Endothelial cell (in vitro differentiated cells): ENCODE measurements at regions not wholly inside any gene's neighbourhood (a gene's known extent, or its start where the extent isn't known, plus 50 kb on each side); places are given as distances from the start of the nearest gene placed in this dataset.

ENCODE experiments used
- DNase-seq: peaks from one replicate; pipeline ENCODE4 v3.0.0; 2021; ENCODE audit warnings: low spot score
- H3K27ac Mint-ChIP-seq: one replicate; pipeline ENCODE4 v1.8.0; 2021; ENCODE audit warnings: mixed read lengths, inconsistent platforms; ENCODE audit not compliant: unreplicated experiment
- H3K27me3 Mint-ChIP-seq: one replicate; pipeline ENCODE4 v1.8.0; 2021; ENCODE audit warnings: mild to moderate bottlenecking, moderate library complexity, mixed read lengths, inconsistent platforms; ENCODE audit not compliant: unreplicated experiment
- H3K36me3 Mint-ChIP-seq: one replicate; pipeline ENCODE4 v1.8.0; 2021; ENCODE audit warnings: mild to moderate bottlenecking, low read depth, mixed read lengths, inconsistent platforms; ENCODE audit not compliant: unreplicated experiment
- H3K4me1 Mint-ChIP-seq: one replicate; pipeline ENCODE4 v1.8.0; 2021; ENCODE audit warnings: mild to moderate bottlenecking, mixed read lengths, inconsistent platforms; ENCODE audit not compliant: unreplicated experiment
- H3K4me3 Mint-ChIP-seq: one replicate; pipeline ENCODE4 v1.8.0; 2021; ENCODE audit warnings: mild to moderate bottlenecking, mixed read lengths, inconsistent platforms; ENCODE audit not compliant: unreplicated experiment
- H3K9me3 Mint-ChIP-seq: one replicate; pipeline ENCODE4 v1.8.0; 2021; ENCODE audit warnings: mixed read lengths, inconsistent platforms; ENCODE audit not compliant: unreplicated experiment
- TF ChIP-seq, protein P1 (sequence below): fragments of 200-600 bp; sonication (generic); IDR thresholded peaks from one replicate; pipeline ENCODE4 v1.5.0; 2021; ENCODE audit warnings: antibody characterized with exemption; ENCODE audit not compliant: unreplicated experiment

DNA sequence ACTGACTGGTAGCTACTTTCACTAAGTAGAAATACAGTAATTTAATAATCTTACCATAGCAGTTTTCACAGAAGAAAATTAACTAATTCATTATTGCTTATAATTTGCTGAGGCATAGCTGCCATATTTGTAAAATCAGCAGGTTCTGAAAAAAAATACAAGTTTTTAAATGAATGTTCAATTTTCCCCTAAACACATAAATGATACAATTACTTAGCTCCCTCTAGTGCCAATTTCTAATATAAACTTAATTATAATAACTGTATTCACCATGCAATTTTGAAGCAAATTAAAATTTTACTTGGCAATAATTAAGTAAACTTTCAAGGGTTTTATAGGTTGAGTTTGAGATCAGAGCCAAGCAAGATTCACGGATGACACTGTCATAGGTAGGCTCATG is 1321.6 kb upstream of the ACVR2A start:
- Mint-ChIP-seq H3K27me3 (no peaks in the 10 kb centered on the region), H3K27ac (no peak overlapping the region), H3K4me3 (no peak overlapping the region), H3K36me3 (no peaks in the 10 kb centered on the region), H3K9me3 (no peaks in the 10 kb centered on the region), H3K4me1 (no peaks in the 10 kb centered on the region)
- TF ChIP-seq, protein P1, sequence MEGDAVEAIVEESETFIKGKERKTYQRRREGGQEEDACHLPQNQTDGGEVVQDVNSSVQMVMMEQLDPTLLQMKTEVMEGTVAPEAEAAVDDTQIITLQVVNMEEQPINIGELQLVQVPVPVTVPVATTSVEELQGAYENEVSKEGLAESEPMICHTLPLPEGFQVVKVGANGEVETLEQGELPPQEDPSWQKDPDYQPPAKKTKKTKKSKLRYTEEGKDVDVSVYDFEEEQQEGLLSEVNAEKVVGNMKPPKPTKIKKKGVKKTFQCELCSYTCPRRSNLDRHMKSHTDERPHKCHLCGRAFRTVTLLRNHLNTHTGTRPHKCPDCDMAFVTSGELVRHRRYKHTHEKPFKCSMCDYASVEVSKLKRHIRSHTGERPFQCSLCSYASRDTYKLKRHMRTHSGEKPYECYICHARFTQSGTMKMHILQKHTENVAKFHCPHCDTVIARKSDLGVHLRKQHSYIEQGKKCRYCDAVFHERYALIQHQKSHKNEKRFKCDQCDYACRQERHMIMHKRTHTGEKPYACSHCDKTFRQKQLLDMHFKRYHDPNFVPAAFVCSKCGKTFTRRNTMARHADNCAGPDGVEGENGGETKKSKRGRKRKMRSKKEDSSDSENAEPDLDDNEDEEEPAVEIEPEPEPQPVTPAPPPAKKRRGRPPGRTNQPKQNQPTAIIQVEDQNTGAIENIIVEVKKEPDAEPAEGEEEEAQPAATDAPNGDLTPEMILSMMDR: peak; percentile 36
- DNase-seq: no peak

- no peak for DNase-seq
- Mint-ChIP-seq H3K4me3 (no peak overlapping the region), H3K36me3 (no peaks in the 10 kb centered on the region), H3K4me1 (no peaks in the 10 kb centered on the region), H3K9me3 (no peaks in the 10 kb centered on the region), H3K27me3 (no peaks in the 10 kb centered on the region), H3K27ac (no peak overlapping the region)
- TF ChIP-seq, protein P1: no peak
These were observed 1338.0 kb upstream of the ACVR2A start for GRCh38 chr2:146506851-146507250.

DNA sequence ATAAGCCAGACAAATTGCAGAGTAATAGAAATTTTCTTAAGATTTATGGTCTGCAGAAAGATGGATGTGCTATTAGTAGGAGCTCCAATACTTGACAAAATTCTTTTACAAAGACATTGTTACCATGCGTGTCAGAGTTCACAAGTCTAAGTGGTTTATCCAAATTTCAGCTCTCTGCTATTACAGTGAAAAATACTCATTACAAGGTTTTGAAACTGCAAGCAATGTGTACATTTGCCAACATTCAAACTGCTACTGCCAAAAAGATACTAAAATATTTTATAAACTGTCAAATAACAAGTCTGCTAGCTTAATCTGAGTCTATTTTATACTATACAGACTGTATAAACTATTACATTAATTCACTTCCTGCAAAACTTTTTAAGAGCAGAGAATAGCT is 1341.5 kb upstream of the ACVR2A start:
- Mint-ChIP-seq H3K4me3 (no peak overlapping the region), H3K4me1 (peaks cover 3% of the 10 kb centered on the region), H3K27me3 (no peaks in the 10 kb centered on the region), H3K36me3 (no peaks in the 10 kb centered on the region), H3K9me3 (no peaks in the 10 kb centered on the region), H3K27ac (no peak overlapping the region)
- TF ChIP-seq, protein P1: no peak
- no peak for DNase-seq

DNA sequence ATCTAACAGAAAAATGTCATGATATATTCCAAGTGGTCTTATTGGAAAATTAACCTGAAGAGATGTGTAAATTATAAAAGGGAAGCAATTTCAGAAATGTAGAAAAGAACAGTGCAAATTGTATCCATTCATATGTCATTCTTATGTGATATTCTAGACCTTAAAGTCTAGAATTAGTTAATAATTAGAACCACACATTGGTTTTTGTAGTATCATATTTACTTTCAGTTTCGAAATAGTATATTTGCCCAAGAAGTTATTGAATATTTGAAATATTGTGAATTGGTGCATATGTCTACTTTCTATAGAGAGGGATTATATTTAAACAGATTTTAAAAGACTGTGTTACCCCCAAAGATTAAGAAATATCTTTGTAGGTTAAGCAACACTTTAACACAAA is 1348.6 kb upstream of the ACVR2A start:
- TF ChIP-seq, protein P1: no peak
- H3K4me1 Mint-ChIP-seq: peaks cover 3% of the 10 kb centered on the region
- peaks cover 6% of the 10 kb centered on the region for H3K9me3 Mint-ChIP-seq
- H3K36me3 Mint-ChIP-seq: no peaks in the 10 kb centered on the region
- no peaks in the 10 kb centered on the region for H3K27me3 Mint-ChIP-seq
- H3K27ac Mint-ChIP-seq: no peak overlapping the region
- DNase-seq: no peak
- no peak overlapping the region for H3K4me3 Mint-ChIP-seq

DNA sequence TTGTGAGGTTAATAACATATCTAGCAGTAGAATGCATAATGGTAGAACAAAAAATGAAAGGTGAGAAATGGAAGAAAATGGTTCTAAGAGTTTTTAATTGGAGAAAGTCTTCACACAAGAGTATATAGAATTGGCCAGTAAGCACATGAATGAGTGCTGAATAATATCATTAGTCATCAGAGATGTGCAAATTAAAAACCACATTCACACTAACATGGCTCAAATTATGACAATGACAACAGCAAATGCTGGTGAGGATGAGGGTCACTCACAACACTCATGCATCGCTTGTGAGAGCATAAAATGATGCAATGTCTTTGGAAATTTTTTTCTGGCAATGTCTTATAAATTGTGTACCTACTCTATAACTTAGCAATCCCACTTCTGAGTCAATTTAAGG is 1355.4 kb upstream of the ACVR2A start:
- no peak for DNase-seq
- no peak overlapping the region for H3K4me3 Mint-ChIP-seq
- TF ChIP-seq, protein P1: no peak
- H3K36me3 Mint-ChIP-seq: no peaks in the 10 kb centered on the region
- no peaks in the 10 kb centered on the region for H3K27me3 Mint-ChIP-seq
- H3K9me3 Mint-ChIP-seq: no peaks in the 10 kb centered on the region
- no peaks in the 10 kb centered on the region for H3K4me1 Mint-ChIP-seq
- no peak overlapping the region for H3K27ac Mint-ChIP-seq
